Smooth muscle cell (in vitro differentiated cells): ENCODE measurements at regions not wholly inside any gene's neighbourhood (a gene's known extent, or its start where the extent isn't known, plus 50 kb on each side); places are given as distances from the start of the nearest gene placed in this dataset.

Experiments
- DNase-seq: peaks from one replicate; lab custom pipeline; 2025; ENCODE audit not compliant: unreplicated experiment; lab: John Stamatoyannopoulos, UW
- H2AFZ ChIP-seq: fragments of 200-600 bp; sonication (generic); 2 replicates; pipeline ENCODE4 v1.6.0; 2016; ENCODE audit warnings: antibody characterized with exemption, low read depth, mild to moderate bottlenecking
- H3F3A ChIP-seq: fragments of 200-600 bp; sonication (generic); 2 replicates; pipeline ENCODE4 v1.6.0; 2017; ENCODE audit warnings: antibody characterized with exemption, low read depth
- H3K27ac ChIP-seq: fragments of 200-600 bp; sonication (generic); 2 replicates; pipeline ENCODE4 v1.5.1; 2016; ENCODE audit warnings: low read depth, mild to moderate bottlenecking
- H3K27me3 ChIP-seq: fragments of 200-600 bp; sonication (generic); 2 replicates; pipeline ENCODE4 v1.6.1; 2016; ENCODE audit warnings: low read depth, mild to moderate bottlenecking
- H3K36me3 ChIP-seq: fragments of 200-600 bp; sonication (generic); 2 replicates; pipeline ENCODE4 v1.5.1; 2016; ENCODE audit warnings: low read depth
- H3K4me1 ChIP-seq: fragments of 200-600 bp; sonication (generic); 2 replicates; pipeline ENCODE4 v1.5.1; 2016; ENCODE audit warnings: low read depth
- H3K4me2 ChIP-seq: fragments of 200-600 bp; sonication (generic); 2 replicates; pipeline ENCODE4 v1.6.0; 2016; ENCODE audit warnings: mild to moderate bottlenecking
- H3K4me3 ChIP-seq: fragments of 200-600 bp; sonication (generic); 2 replicates; pipeline ENCODE4 v1.5.1; 2016; ENCODE audit warnings: mild to moderate bottlenecking
- H3K79me2 ChIP-seq: fragments of 200-600 bp; sonication (generic); 2 replicates; pipeline ENCODE4 v1.6.0; 2016; ENCODE audit warnings: low read depth, mild to moderate bottlenecking
- H3K9ac ChIP-seq: fragments of 200-600 bp; sonication (generic); 2 replicates; pipeline ENCODE4 v1.6.0; 2016; ENCODE audit warnings: low read depth
- H3K9me3 ChIP-seq: fragments of 200-600 bp; sonication (generic); replicated peaks from 2 replicates; pipeline ENCODE4 v1.5.1; 2016; ENCODE audit warnings: low read depth
- H4K20me1 ChIP-seq: fragments of 200-600 bp; sonication (generic); 2 replicates; pipeline ENCODE4 v1.6.0; 2016; ENCODE audit warnings: low read depth
- CTCF ChIP-seq: fragments of 200-600 bp; sonication (generic); IDR thresholded peaks from 2 replicates; pipeline ENCODE4 v1.5.1; 2017; ENCODE audit warnings: borderline replicate concordance, mild to moderate bottlenecking, antibody characterized with exemption; ENCODE audit not compliant: insufficient read depth, poor library complexity, severe bottlenecking
- WGBS: methylation state at CpG from one replicate; pipeline ENCODE4 v1.1.7; 2016; ENCODE audit warnings: low lambda C conversion rate; 5-methylcytosine and 5-hydroxymethylcytosine counted together

DNA sequence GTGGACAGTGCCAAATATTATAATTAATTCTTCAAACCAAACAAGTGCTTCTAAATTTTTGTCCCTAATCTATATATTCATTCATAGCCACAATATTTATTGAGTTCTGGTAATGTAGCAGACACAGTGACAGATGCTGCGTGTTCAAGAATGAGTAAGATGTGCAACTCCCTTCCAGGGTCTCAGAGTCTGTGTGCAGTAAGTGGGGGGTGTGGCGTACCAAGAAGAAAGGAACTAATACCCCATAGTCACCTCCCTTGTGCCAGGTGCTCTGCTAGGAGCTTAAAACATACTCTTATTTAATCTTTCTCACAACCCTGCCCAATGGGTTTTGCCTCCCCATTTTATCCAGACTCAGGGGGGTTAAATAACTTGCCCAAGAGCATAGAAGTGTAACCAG, 358.7 kb downstream of the BARHL2 start:
- no peaks in the 10 kb centered on the region for H3F3A ChIP-seq
- no peaks in the 10 kb centered on the region for H3K79me2 ChIP-seq
- H3K9me3 ChIP-seq: no peaks in the 10 kb centered on the region
- H4K20me1 ChIP-seq: no peaks in the 10 kb centered on the region
- no peak for DNase-seq
- no peaks in the 10 kb centered on the region for H3K4me1 ChIP-seq
- TF ChIP-seq CTCF: no peak
- H3K4me3 ChIP-seq: no peak overlapping the region
- no peak overlapping the region for H3K27ac ChIP-seq
- H3K4me2 ChIP-seq: no peak overlapping the region
- 100% methylated on average over 2 of the region's 2 CpGs for WGBS
- H3K36me3 ChIP-seq: no peaks in the 10 kb centered on the region
- peaks cover 17% of the 10 kb centered on the region for H3K27me3 ChIP-seq
- H3K9ac ChIP-seq: no peak overlapping the region
- no peak overlapping the region for H2AFZ ChIP-seq

- 44% methylated on average over 2 of the region's 2 CpGs for WGBS
- no peaks in the 10 kb centered on the region for H3K36me3 ChIP-seq
- no peak overlapping the region for H3K4me3 ChIP-seq
- no peak overlapping the region for H3K9ac ChIP-seq
- no peak overlapping the region for H3K4me2 ChIP-seq
- no peak for TF ChIP-seq CTCF
- H2AFZ ChIP-seq: no peak overlapping the region
- H3K4me1 ChIP-seq: no peaks in the 10 kb centered on the region
- no peaks in the 10 kb centered on the region for H4K20me1 ChIP-seq
- DNase-seq: no peak
- peaks cover 19% of the 10 kb centered on the region for H3K27me3 ChIP-seq
- no peaks in the 10 kb centered on the region for H3K79me2 ChIP-seq
- H3K9me3 ChIP-seq: no peaks in the 10 kb centered on the region
- H3K27ac ChIP-seq: no peak overlapping the region
- no peaks in the 10 kb centered on the region for H3F3A ChIP-seq
These were observed 359.1 kb downstream of the BARHL2 start for GRCh38 chr1:90357995-90358394.

- Histone ChIP-seq H3K4me1 (no peaks in the 10 kb centered on the region), H3K4me2 (no peak overlapping the region), H4K20me1 (no peaks in the 10 kb centered on the region), H3K36me3 (no peaks in the 10 kb centered on the region), H3K27ac (no peak overlapping the region), H3K9me3 (no peaks in the 10 kb centered on the region), H3K4me3 (no peak overlapping the region), H3K9ac (no peak overlapping the region), H3K79me2 (no peaks in the 10 kb centered on the region), H2AFZ (no peak overlapping the region), H3F3A (no peaks in the 10 kb centered on the region), H3K27me3 (peaks cover 20% of the 10 kb centered on the region)
- DNase-seq: no peak
- 87% methylated on average over 4 of the region's 4 CpGs for WGBS
- TF ChIP-seq CTCF: no peak
These were observed 360.1 kb downstream of the BARHL2 start for GRCh38 chr1:90356991-90357390.

GRCh38 chr1:90356101-90356500, 361.0 kb downstream of the BARHL2 start:
- H3K27ac ChIP-seq: no peak overlapping the region
- peaks cover 20% of the 10 kb centered on the region for H3K27me3 ChIP-seq

More at GRCh38 chr1:90356101-90356500, 361.0 kb downstream of the BARHL2 start:
- no peaks in the 10 kb centered on the region for H3K36me3 ChIP-seq
- H3F3A ChIP-seq: no peaks in the 10 kb centered on the region
- no peak for TF ChIP-seq CTCF
- H3K4me1 ChIP-seq: no peaks in the 10 kb centered on the region
- H3K9me3 ChIP-seq: no peaks in the 10 kb centered on the region
- no peak overlapping the region for H2AFZ ChIP-seq
- H3K9ac ChIP-seq: no peak overlapping the region
- no peak for DNase-seq
- H3K79me2 ChIP-seq: no peaks in the 10 kb centered on the region
- 85% methylated on average over 3 of the region's 3 CpGs for WGBS
- no peaks in the 10 kb centered on the region for H4K20me1 ChIP-seq
- H3K4me2 ChIP-seq: no peak overlapping the region
- H3K4me3 ChIP-seq: no peak overlapping the region
